H1 (cell line): ENCODE measurements at regions not wholly inside any gene's neighbourhood (a gene's known extent, or its start where the extent isn't known, plus 50 kb on each side); places are given as distances from the start of the nearest gene placed in this dataset.

Experiments
- CTCF ChIA-PET: fragments of 300-600 bp; sonication (Branson Sonifier 250); formaldehyde crosslinking; loops from one replicate; lab custom pipeline; 2021; ENCODE audit not compliant: partially characterized antibody; lab: Charles Lee
- POLR2A ChIA-PET: fragments of 300-600 bp; sonication (Branson Sonifier 250); formaldehyde crosslinking; loops from one replicate; lab custom pipeline; 2021; ENCODE audit warnings: inconsistent platforms; ENCODE audit not compliant: partially characterized antibody; lab: Charles Lee
- DNase-seq, 2 experiments: peaks; one replicate each; pipeline versions ENCODE4 v3.0.0 to v3.0.0-alpha.2; 2010 to 2022; ENCODE audit warnings: low spot score in 2 of 2, low read depth in 1 of 2, mixed read lengths in 1 of 2
- FAIRE-seq: peaks from 2 replicates; lab custom pipeline; 2011; peaks lifted over from hg19 to GRCh38; lab: Jason Lieb, UNC
- H2AFZ ChIP-seq: 2 replicates; pipeline ENCODE4 v1.8.1; 2012; ENCODE audit warnings: low read length, inconsistent platforms
- H2AK5ac ChIP-seq: 2 replicates; pipeline ENCODE4 v1.6.1; 2013; ENCODE audit warnings: low read depth, low read length
- H2BK120ac ChIP-seq: replicated peaks from 2 replicates; pipeline ENCODE3; 2013; ENCODE audit warnings: low read depth, low read length, inconsistent platforms
- H2BK12ac ChIP-seq: 2 replicates; pipeline ENCODE4 v1.6.1; 2013; ENCODE audit warnings: low read depth, low read length
- H2BK15ac ChIP-seq: 2 replicates; pipeline ENCODE4 v1.6.1; 2013; ENCODE audit warnings: low read length
- H2BK20ac ChIP-seq: 2 replicates; pipeline ENCODE4 v1.6.1; 2013; ENCODE audit warnings: low read length
- H2BK5ac ChIP-seq: 2 replicates; pipeline ENCODE4 v1.6.1; 2013; ENCODE audit warnings: low read depth, low read length
- H3K14ac ChIP-seq: 2 replicates; pipeline ENCODE4 v1.6.1; 2013; ENCODE audit warnings: inconsistent platforms; ENCODE audit not compliant: insufficient read length
- H3K18ac ChIP-seq: 2 replicates; pipeline ENCODE4 v1.6.1; 2013; ENCODE audit warnings: low read length; ENCODE audit errors: extremely low read depth
- H3K23ac ChIP-seq: 2 replicates; pipeline ENCODE4 v1.6.1; 2013; ENCODE audit warnings: inconsistent platforms; ENCODE audit not compliant: insufficient read length
- H3K23me2 ChIP-seq: 2 replicates; pipeline ENCODE4 v1.6.1; 2013; ENCODE audit warnings: low read depth, low read length
- H3K27ac ChIP-seq: 2 replicates; pipeline ENCODE4 v1.6.1; 2011; ENCODE audit warnings: low read depth, low read length, inconsistent platforms
- H3K27me3 ChIP-seq, 4 experiments: replicated peaks in 1 of 4; 1 replicate in 1 of 4; 2 replicates in 3 of 4; pipeline versions ENCODE4 v1.6.1 to v1.8.1; 2011 to 2013; ENCODE audit warnings: low read length in 3 of 4, mild to moderate bottlenecking in 3 of 4, inconsistent platforms in 2 of 4, mixed read lengths in 2 of 4, moderate library complexity in 1 of 4; ENCODE audit not compliant: control insufficient read depth in 3 of 4, insufficient read depth in 3 of 4; ENCODE audit errors: extremely low read depth in 1 of 4
- H3K36me3 ChIP-seq, 4 experiments: 2 replicates each; pipeline versions ENCODE4 v1.6.1 to v1.8.1; 2011 to 2013; ENCODE audit warnings: mild to moderate bottlenecking in 4 of 4, low read length in 3 of 4, moderate library complexity in 2 of 4, control low read depth in 1 of 4, inconsistent platforms in 1 of 4; ENCODE audit not compliant: insufficient read depth in 4 of 4, control insufficient read depth in 2 of 4
- H3K4ac ChIP-seq: replicated peaks from 2 replicates; pipeline ENCODE3; 2013; ENCODE audit warnings: low read length, low read depth, mixed read lengths, inconsistent platforms; ENCODE audit not compliant: insufficient read length
- H3K4me1 ChIP-seq, 4 experiments: replicated peaks in 1 of 4; 1 replicate in 1 of 4; 2 replicates in 3 of 4; pipeline versions ENCODE4 v1.6.1 to v1.8.1; 2011 to 2013; ENCODE audit warnings: low read length in 3 of 4, inconsistent platforms in 2 of 4, mixed read lengths in 1 of 4; ENCODE audit not compliant: insufficient read depth in 4 of 4, control insufficient read depth in 3 of 4
- H3K4me2 ChIP-seq, 2 experiments: 2 replicates each; pipeline versions ENCODE4 v1.6.1 to v1.8.1; 2011 to 2013; ENCODE audit warnings: low read depth in 2 of 2, low read length in 2 of 2, control low read depth in 1 of 2, inconsistent platforms in 1 of 2, mild to moderate bottlenecking in 1 of 2; ENCODE audit not compliant: insufficient read depth in 1 of 2
- H3K4me3 ChIP-seq, 4 experiments: fragments of 200-600, 300-600 bp in 1 of 4; sonication (generic), shearing (Covaris generic), sonication (Bioruptor Twin) in 1 of 4; 2 replicates each; pipeline versions ENCODE4 v1.5.1 to v1.8.1; 2011 to 2016; ENCODE audit warnings: low read length in 4 of 4, low read depth in 3 of 4, control low read depth in 2 of 4, inconsistent platforms in 2 of 4, mild to moderate bottlenecking in 2 of 4, mixed read lengths in 1 of 4, moderate library complexity in 1 of 4; ENCODE audit not compliant: insufficient read depth in 2 of 4; ENCODE audit errors: extremely low read depth in 1 of 4
- H3K56ac ChIP-seq: replicated peaks from 2 replicates; pipeline ENCODE3; 2013; ENCODE audit warnings: low read depth, mild to moderate bottlenecking, mixed read lengths, low read length, inconsistent platforms; ENCODE audit not compliant: insufficient read length
- H3K79me1 ChIP-seq: 2 replicates; pipeline ENCODE4 v1.6.1; 2013; ENCODE audit warnings: low read depth, low read length, control low read depth
- H3K79me2 ChIP-seq, 2 experiments: 2 replicates each; pipeline versions ENCODE4 v1.6.1 to v1.8.1; 2012 to 2013; ENCODE audit warnings: low read length in 2 of 2, mild to moderate bottlenecking in 2 of 2, inconsistent platforms in 1 of 2; ENCODE audit not compliant: insufficient read depth in 2 of 2, control insufficient read depth in 1 of 2
- H3K9ac ChIP-seq, 4 experiments: replicated peaks in 1 of 4; 1 replicate in 1 of 4; 2 replicates in 3 of 4; pipeline versions ENCODE4 v1.6.1 to v1.8.1; 2011 to 2013; ENCODE audit warnings: low read depth in 3 of 4, low read length in 3 of 4, control low read depth in 2 of 4, mild to moderate bottlenecking in 2 of 4, moderate library complexity in 2 of 4, inconsistent platforms in 1 of 4; ENCODE audit errors: extremely low read depth in 1 of 4
- H3K9me3 ChIP-seq, 2 experiments: 2 replicates each; pipeline versions ENCODE4 v1.6.1 to v1.8.1; 2012 to 2013; ENCODE audit warnings: mild to moderate bottlenecking in 2 of 2, moderate library complexity in 2 of 2, control low read depth in 1 of 2, inconsistent platforms in 1 of 2, low read depth in 1 of 2, low read length in 1 of 2, mixed read lengths in 1 of 2; ENCODE audit not compliant: insufficient read depth in 2 of 2
- H4K20me1 ChIP-seq, 2 experiments: replicated peaks in 1 of 2; 2 replicates each; pipeline versions ENCODE3 to v1.8.1; 2011 to 2013; ENCODE audit warnings: inconsistent platforms in 2 of 2, low read length in 2 of 2, mild to moderate bottlenecking in 1 of 2; ENCODE audit not compliant: insufficient read depth in 2 of 2, control insufficient read depth in 1 of 2
- H4K5ac ChIP-seq: 2 replicates; pipeline ENCODE4 v1.6.1; 2013; ENCODE audit warnings: low read length, low read depth, mixed read lengths, inconsistent platforms; ENCODE audit not compliant: insufficient read length
- H4K8ac ChIP-seq: 2 replicates; pipeline ENCODE4 v1.8.0; 2013; ENCODE audit warnings: mild to moderate bottlenecking, moderate library complexity, low read length, inconsistent platforms; ENCODE audit not compliant: insufficient read depth; ENCODE audit errors: extremely low read depth
- H4K91ac ChIP-seq: replicated peaks from 2 replicates; pipeline ENCODE3; 2013; ENCODE audit warnings: low read length, mixed read lengths, inconsistent platforms; ENCODE audit not compliant: insufficient read length
- CREB1 ChIP-seq: IDR thresholded peaks from 2 replicates; pipeline ENCODE4 v1.6.1; 2012; ENCODE audit warnings: inconsistent platforms
- E2F6 ChIP-seq: IDR thresholded peaks from 2 replicates; pipeline ENCODE4 v1.6.1; 2012; ENCODE audit warnings: inconsistent platforms
- EGR1 ChIP-seq: IDR thresholded peaks from 2 replicates; pipeline ENCODE4 v1.6.1; 2011; ENCODE audit warnings: low read depth, low read length, borderline replicate concordance
- KDM1A ChIP-seq: fragments of 200-600, 300-600 bp; sonication (generic); IDR thresholded peaks from 2 replicates; pipeline ENCODE4 v1.7.1; 2016; ENCODE audit warnings: mild to moderate bottlenecking, low read length, borderline replicate concordance
- KDM4A ChIP-seq: IDR thresholded peaks from one replicate; pipeline ENCODE4 v1.7.1; 2012; ENCODE audit warnings: low read depth, mild to moderate bottlenecking, moderate library complexity, low read length, inconsistent platforms; ENCODE audit not compliant: severe bottlenecking
- KDM5A ChIP-seq: fragments of 200-600 bp; IDR thresholded peaks from 2 replicates; pipeline ENCODE4 v1.7.1; 2012; ENCODE audit warnings: mild to moderate bottlenecking, low read length, inconsistent platforms, mixed read lengths
- NANOG ChIP-seq: IDR thresholded peaks from 2 replicates; pipeline ENCODE4 v1.6.1; 2011; ENCODE audit warnings: low read length, low read depth, mild to moderate bottlenecking, inconsistent platforms; ENCODE audit not compliant: insufficient read depth, poor library complexity, severe bottlenecking
- PHF8 ChIP-seq: fragments of 200-600 bp; sonication (generic); conservative IDR thresholded peaks from 2 replicates; pipeline ENCODE4 v1.7.1; 2012; ENCODE audit warnings: low read depth, mild to moderate bottlenecking, inconsistent platforms, low read length, moderate library complexity
- SAP30 ChIP-seq: fragments of 300-600 bp; sonication (generic); IDR thresholded peaks from 2 replicates; pipeline ENCODE4 v1.7.1; 2012; ENCODE audit warnings: low read length, moderate library complexity, mild to moderate bottlenecking, inconsistent platforms; ENCODE audit not compliant: insufficient read depth, insufficient replicate concordance
- SIX5 ChIP-seq: IDR thresholded peaks from 2 replicates; pipeline ENCODE4 v1.6.1; 2011; ENCODE audit warnings: mild to moderate bottlenecking, low read depth, low read length
- SUZ12 ChIP-seq: fragments of 200-600 bp; sonication (generic); IDR thresholded peaks from 2 replicates; pipeline ENCODE4 v1.6.1; 2012; ENCODE audit warnings: mild to moderate bottlenecking, inconsistent platforms, low read length, moderate library complexity, mixed read lengths
- TBP ChIP-seq: IDR thresholded peaks from 2 replicates; pipeline ENCODE4 v1.6.1; 2011; ENCODE audit warnings: low read depth, low read length, improper control_type of control experiment
- TCF12 ChIP-seq: IDR thresholded peaks from 2 replicates; pipeline ENCODE4 v1.6.1; 2011; ENCODE audit warnings: low read depth, mild to moderate bottlenecking, low read length
- WGBS, 2 experiments: shearing (Covaris generic) in 1 of 2; methylation state at CpG; one replicate each; pipeline versions ENCODE4 v1.1.6 to v1.1.7; 2013 to 2015; ENCODE audit warnings: low lambda C conversion rate in 2 of 2, mixed read lengths in 2 of 2, inconsistent platforms in 1 of 2, low coverage in 1 of 2, missing lambda C conversion rate in 1 of 2; ENCODE audit not compliant: insufficient replicate concordance in 2 of 2, insufficient coverage in 1 of 2, insufficient read length in 1 of 2; ENCODE audit errors: extremely low coverage in 1 of 2, missing lambda C conversion rate in 1 of 2; 5-methylcytosine and 5-hydroxymethylcytosine counted together

GRCh38 chr1:106296431-106296830 lies 760.0 kb upstream of the PRMT6 start:
- DNase-seq (no peak), FAIRE-seq (no peak)
- H3K23ac ChIP-seq, result no peak overlapping the region
- no peaks in the 10 kb centered on the region for H3K9me3 ChIP-seq
- H2BK120ac ChIP-seq, result no peak overlapping the region
- no peaks in the 10 kb centered on the region for H3K79me2 ChIP-seq
- no peaks in the 10 kb centered on the region for H4K20me1 ChIP-seq
- H2BK12ac ChIP-seq, result no peak overlapping the region
- ChIA-PET CTCF (no interaction called here), POLR2A (no interaction called here)
- no peak overlapping the region for H2AFZ ChIP-seq
- H2BK15ac ChIP-seq, result no peak overlapping the region
- no peak overlapping the region for H3K4ac ChIP-seq
- H3K27me3 ChIP-seq, result no peaks in the 10 kb centered on the region
- H3K14ac ChIP-seq, result no peak overlapping the region
- H3K9ac ChIP-seq, result no peak overlapping the region
- no peak overlapping the region for H3K4me3 ChIP-seq
- no peak overlapping the region for H4K5ac ChIP-seq
- no peak overlapping the region for H2AK5ac ChIP-seq
- no peak overlapping the region for H2BK20ac ChIP-seq
- 96% methylated on average over 1 of the region's 1 CpG; no CpG with 5 or more reads in 1 of the 2 experiments for WGBS, 2 experiments
- H3K23me2 ChIP-seq, result no peaks in the 10 kb centered on the region
- H3K4me1 ChIP-seq, result no peaks in the 10 kb centered on the region
- no peaks in the 10 kb centered on the region for H3K36me3 ChIP-seq
- no peak overlapping the region for H2BK5ac ChIP-seq
- H3K4me2 ChIP-seq, result no peak overlapping the region
- H3K27ac ChIP-seq, result no peak overlapping the region
- no peak overlapping the region for H3K56ac ChIP-seq
- no peaks in the 10 kb centered on the region for H3K79me1 ChIP-seq
- no peak overlapping the region for H4K8ac ChIP-seq
- TF ChIP-seq TCF12 (no peak), KDM1A (no peak), SUZ12 (no peak), NANOG (no peak), EGR1 (no peak), E2F6 (no peak), TBP (no peak), CREB1 (no peak), KDM5A (no peak), SIX5 (no peak), SAP30 (no peak), PHF8 (no peak), KDM4A (no peak)
- no peak overlapping the region for H3K18ac ChIP-seq
- no peak overlapping the region for H4K91ac ChIP-seq
